Cardiac muscle cell (in vitro differentiated cells and primary cell): ENCODE measurements at regions not wholly inside any gene's neighbourhood (a gene's known extent, or its start where the extent isn't known, plus 50 kb on each side); places are given as distances from the start of the nearest gene placed in this dataset.

ENCODE experiments used
- DNase-seq, 2 donors: peaks; one replicate each; pipeline versions ENCODE4 v3.0.0 to v3.0.0-alpha.2; 2010 to 2017; ENCODE audit warnings: low read depth in 1 of 2, low spot score in 1 of 2
- H3K27ac ChIP-seq: fragments of 200-600 bp; sonication (generic); 2 replicates; pipeline ENCODE4 v1.5.1; 2016
- H3K27me3 ChIP-seq: fragments of 200-600 bp; sonication (generic); 2 replicates; pipeline ENCODE4 v1.6.0; 2016; ENCODE audit warnings: control low read depth
- H3K36me3 ChIP-seq: fragments of 200-600 bp; sonication (generic); 2 replicates; pipeline ENCODE4 v1.5.1; 2016; ENCODE audit warnings: control low read depth
- H3K4me1 ChIP-seq: fragments of 200-600 bp; sonication (generic); 2 replicates; pipeline ENCODE4 v1.8.1; 2017; ENCODE audit warnings: low read depth, mild to moderate bottlenecking, mixed run types
- H3K4me3 ChIP-seq: fragments of 200-600 bp; sonication (generic); 2 replicates; pipeline ENCODE4 v1.5.1; 2016; ENCODE audit warnings: mild to moderate bottlenecking
- H3K9me3 ChIP-seq: fragments of 200-600 bp; sonication (generic); 2 replicates; pipeline ENCODE4 v1.5.1; 2017; ENCODE audit warnings: low read depth, mild to moderate bottlenecking, control low read depth
- TF ChIP-seq, protein P1 (sequence below): IDR thresholded peaks from 2 replicates; pipeline ENCODE4 v1.5.1; 2012; ENCODE audit warnings: low read depth, mild to moderate bottlenecking, low read length

DNA sequence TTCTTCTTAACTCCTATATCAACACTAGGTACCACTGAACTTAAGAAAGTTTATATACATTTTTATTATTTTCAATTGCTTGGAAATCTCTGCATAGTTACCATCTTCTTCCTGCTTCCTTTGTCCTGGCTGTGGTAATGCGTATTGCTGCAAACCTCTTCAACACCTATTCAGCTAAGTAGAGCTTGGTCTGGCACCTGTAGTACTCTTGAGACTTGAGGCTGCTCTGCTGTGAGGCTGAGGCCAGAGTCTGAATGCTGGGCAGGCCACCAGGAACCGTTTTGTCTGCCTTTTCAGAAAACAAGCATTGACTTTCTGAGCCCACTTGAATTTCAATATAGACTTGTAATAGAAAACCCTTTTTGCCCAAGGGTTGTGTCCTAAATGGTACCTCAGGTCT lies 52.0 kb upstream of the RGS2 start:
- Histone ChIP-seq H3K27me3 (no peaks in the 10 kb centered on the region), H3K9me3 (no peaks in the 10 kb centered on the region), H3K36me3 (no peaks in the 10 kb centered on the region), H3K4me3 (no peak overlapping the region), H3K4me1 (no peaks in the 10 kb centered on the region), H3K27ac (no peak overlapping the region)
- TF ChIP-seq, protein P1, sequence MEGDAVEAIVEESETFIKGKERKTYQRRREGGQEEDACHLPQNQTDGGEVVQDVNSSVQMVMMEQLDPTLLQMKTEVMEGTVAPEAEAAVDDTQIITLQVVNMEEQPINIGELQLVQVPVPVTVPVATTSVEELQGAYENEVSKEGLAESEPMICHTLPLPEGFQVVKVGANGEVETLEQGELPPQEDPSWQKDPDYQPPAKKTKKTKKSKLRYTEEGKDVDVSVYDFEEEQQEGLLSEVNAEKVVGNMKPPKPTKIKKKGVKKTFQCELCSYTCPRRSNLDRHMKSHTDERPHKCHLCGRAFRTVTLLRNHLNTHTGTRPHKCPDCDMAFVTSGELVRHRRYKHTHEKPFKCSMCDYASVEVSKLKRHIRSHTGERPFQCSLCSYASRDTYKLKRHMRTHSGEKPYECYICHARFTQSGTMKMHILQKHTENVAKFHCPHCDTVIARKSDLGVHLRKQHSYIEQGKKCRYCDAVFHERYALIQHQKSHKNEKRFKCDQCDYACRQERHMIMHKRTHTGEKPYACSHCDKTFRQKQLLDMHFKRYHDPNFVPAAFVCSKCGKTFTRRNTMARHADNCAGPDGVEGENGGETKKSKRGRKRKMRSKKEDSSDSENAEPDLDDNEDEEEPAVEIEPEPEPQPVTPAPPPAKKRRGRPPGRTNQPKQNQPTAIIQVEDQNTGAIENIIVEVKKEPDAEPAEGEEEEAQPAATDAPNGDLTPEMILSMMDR: no peak
- no peak for DNase-seq

DNA sequence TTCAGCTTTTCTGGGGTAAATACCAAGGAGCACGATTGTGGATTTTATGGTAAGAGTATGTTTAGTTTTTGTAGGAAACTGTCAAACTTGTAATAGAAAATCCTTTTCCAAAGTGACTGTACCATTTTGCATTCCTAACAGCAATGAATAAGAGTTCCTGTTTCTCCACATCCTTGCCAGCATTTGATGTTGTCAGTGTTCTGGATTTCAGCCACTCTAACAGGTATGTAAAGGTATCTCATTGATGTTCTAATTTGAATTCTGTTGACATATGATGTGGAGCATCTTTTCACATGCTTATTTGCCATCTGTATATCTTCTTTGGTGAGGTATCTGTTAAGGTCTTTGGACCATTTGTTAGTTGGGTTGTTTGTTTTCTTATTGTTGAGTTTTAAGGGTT lies 50.3 kb upstream of the RGS2 start:
- H3K9me3 ChIP-seq: no peaks in the 10 kb centered on the region
- no peaks in the 10 kb centered on the region for H3K27me3 ChIP-seq
- no peak overlapping the region for H3K4me3 ChIP-seq
- no peaks in the 10 kb centered on the region for H3K4me1 ChIP-seq
- H3K27ac ChIP-seq: no peak overlapping the region
- TF ChIP-seq, protein P1: no peak
- DNase-seq: no peak
- no peaks in the 10 kb centered on the region for H3K36me3 ChIP-seq
